ENCODE measurements at regions not wholly inside any gene's neighbourhood (a gene's known extent, or its start where the extent isn't known, plus 50 kb on each side); places are given as distances from the start of the nearest gene placed in this dataset.
"Not testable (repeated sequence)": the region's sequence is repeated elsewhere in the genome, so short reads cannot be mapped to it uniquely, and the experiment has no call there.

- DNase-seq = peak in 2 of 56 donors; percentile 1 to 3
Measured at GRCh38 chr2:90220623-90221299, 1529.3 kb downstream of the RPIA start.

GRCh38 chr2:90221300-90221651 lies 1529.8 kb downstream of the RPIA start:
- no peak for DNase-seq

DNA sequence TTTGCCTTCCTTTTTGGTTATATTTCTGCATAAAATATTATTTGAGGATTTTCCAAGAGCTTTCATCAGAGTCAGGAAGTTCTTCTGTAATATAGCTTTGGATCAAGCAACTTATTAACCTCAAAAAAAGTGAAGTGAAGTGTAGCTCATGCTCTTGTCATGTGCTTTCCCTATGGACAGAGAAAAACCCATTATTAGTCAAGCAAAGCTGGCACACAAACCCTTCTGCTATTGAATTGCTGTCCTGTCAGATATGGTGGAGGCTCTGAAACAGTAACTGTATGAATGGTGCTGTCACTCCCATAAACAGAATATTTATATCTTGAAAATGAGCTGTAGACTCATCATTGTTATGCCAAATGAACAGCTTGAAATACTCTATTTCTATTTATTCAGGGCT lies 1533.3 kb downstream of the RPIA start:
- not testable (repeated sequence) for DNase-seq

DNA sequence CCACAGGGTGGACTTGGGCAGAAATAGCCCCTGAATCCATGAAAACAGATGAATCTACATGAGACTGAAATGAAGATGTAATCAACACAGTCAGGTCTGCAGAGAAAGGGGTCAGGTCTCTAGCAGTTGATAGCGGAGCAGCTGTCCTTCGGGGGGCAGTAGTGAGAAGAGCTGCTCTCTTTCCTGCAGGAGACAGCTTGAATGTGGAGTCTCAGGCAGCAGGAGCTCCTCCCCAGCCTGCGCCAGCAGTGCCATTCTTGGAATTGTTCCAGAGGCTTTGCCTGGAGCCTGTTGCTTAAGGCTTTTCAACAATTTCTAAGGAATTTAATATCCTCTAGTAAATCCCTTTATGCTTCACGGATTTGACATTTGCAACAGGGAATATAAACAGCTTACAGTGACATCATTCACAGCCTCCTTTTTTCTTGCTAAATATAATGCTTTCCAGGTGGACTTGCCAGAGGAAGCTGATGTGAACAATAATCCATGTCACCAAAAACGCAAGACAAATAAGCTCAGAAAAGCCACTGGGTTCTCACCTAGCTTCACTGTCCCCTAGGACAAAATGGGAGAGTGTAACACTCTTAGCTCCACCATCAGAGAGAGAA lies 1535.1 kb downstream of the RPIA start:
- peak in 8 of 56 donors; percentile 7 to 34 (median 20) for DNase-seq

GRCh38 chr2:90231199-90231598 lies 1539.7 kb downstream of the RPIA start:
- not testable (repeated sequence) for DNase-seq

- not testable (repeated sequence) for DNase-seq
Measured at GRCh38 chr2:90235452-90235851, 1544.0 kb downstream of the RPIA start.

GRCh38 chr2:90237923-90238361 lies 1546.5 kb downstream of the RPIA start:
- DNase-seq = peak in 19 of 56 donors; percentile 6 to 75 (median 42)

- not testable (repeated sequence) for DNase-seq
Measured at GRCh38 chr2:90238505-90239230, 1547.2 kb downstream of the RPIA start.

- DNase-seq = not testable (repeated sequence)
Measured at GRCh38 chr2:90239769-90240168, 1548.3 kb downstream of the RPIA start.

- not testable (repeated sequence) for DNase-seq
Measured at GRCh38 chr2:90244902-90245765, 1553.7 kb downstream of the RPIA start.

DNA sequence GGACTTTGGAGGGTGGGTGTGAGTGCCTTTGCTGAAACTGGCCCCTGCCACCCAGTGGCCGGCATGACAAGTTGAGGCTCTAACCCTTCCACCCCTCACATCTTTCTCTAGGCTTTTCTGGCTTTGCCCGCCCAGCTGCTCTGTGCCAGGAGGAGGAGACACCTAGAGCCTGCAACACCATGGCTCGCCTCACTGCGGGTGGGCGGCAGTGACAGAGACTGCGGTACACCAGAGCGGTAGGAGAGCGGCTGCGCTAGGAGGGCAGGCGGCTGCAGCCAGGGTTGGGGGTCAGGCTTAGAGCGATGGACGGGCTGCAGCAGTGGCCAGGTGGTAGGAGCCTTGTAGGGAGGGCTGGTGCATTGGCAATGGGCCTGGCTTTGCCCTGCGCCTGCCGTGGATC lies 1556.9 kb downstream of the RPIA start:
- DNase-seq = not testable (repeated sequence)

GRCh38 chr2:90250350-90250749 lies 1558.9 kb downstream of the RPIA start:
- not testable (repeated sequence) for DNase-seq

GRCh38 chr2:90251576-90251975 lies 1560.1 kb downstream of the RPIA start:
- not testable (repeated sequence) for DNase-seq

GRCh38 chr2:90253306-90253705 lies 1561.8 kb downstream of the RPIA start:
- DNase-seq = not testable (repeated sequence)

- not testable (repeated sequence) for DNase-seq
Measured at GRCh38 chr2:90266888-90267287, 1575.4 kb downstream of the RPIA start.

DNA sequence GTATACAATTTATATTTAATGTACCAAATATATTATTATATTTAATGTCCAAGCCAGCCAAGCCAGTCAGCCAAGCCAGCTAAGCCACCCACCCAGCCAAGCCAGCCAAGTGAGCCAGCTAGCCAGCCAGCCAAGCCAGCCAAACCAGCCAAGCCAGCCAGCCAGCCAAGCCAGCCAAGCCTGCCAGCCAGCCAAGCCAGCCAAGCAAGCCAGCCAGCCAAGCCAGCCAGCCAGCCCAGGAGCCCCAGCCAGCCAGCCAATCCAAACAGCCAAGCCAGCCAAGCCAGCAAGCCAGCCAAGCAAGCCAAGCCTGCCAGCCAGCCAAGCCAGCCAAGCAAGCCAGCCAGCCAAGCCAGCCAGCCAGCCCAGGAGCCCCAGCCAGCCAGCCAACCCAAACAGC lies 1596.3 kb downstream of the RPIA start:
- DNase-seq = not testable (repeated sequence)

GRCh38 chr2:90288396-90288795 lies 1596.9 kb downstream of the RPIA start:
- DNase-seq = not testable (repeated sequence)

DNA sequence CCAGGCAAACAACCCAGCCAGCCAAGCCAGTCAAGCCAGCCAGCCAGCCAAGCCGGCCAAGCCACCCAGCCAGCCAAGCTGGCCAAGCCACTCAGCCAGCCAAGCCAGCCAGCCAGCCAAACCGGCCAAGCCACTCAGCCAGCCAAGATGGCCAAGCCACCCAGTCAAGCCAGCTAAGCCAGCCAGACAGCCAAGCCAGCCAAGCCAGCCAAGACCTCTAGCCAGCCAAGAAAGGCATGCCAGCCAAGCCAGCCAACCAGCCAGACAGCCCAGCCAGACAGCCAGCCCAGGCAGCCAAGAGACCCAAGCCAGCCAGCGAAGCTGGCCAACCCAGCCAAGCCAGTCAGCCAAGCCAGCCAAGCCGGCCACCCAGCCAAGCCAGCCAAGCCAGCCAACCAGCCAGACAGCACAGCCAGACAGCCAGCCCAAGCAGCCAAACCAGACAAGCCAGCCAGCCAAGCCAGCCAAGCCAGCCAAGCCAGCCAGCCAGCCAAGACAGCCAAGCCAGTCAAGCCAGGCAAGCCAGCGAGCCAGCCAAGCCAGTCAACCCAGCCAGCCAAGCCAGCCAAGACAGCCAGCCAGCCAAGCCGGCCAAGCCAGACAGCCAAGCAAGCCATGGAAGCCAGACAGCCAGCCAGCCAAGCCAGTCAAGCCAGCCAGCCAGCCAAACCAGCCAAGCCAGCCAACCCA lies 1598.0 kb downstream of the RPIA start:
- not testable (repeated sequence) for DNase-seq

DNA sequence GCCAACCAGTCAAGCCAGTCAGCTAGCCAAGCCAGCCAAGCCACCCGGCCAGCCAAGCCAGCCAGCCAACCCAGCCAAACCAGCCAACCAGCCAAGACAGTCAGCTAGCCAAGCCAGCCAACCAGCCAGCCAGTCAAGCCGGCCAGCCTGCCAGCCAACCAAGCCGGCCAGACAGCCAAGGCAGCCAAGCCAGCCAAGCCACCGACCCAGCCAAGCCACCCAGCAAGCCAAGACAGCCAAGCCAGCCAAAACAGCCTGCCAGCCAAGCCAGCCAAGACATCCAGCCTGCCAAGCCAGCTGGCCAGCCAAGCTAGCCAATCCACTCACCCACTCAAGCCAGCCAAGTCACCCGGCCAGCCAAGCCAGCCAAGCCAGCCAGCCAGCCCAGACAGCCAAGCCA lies 1599.2 kb downstream of the RPIA start:
- DNase-seq = not testable (repeated sequence)

- not testable (repeated sequence) for DNase-seq
Measured at GRCh38 chr2:90291168-90291883, 1599.9 kb downstream of the RPIA start.
